Testis (tissue), 2 donors: ENCODE measurements at regions not wholly inside any gene's neighbourhood (a gene's known extent, or its start where the extent isn't known, plus 50 kb on each side); places are given as distances from the start of the nearest gene placed in this dataset.

ENCODE experiments used
- CTCF ChIP-seq, 3 experiments: fragments of 450-650 bp in 2 of 3; fragments of 200-600 bp in 1 of 3; sonication (generic) in 1 of 3; IDR thresholded peaks; one replicate each; pipeline ENCODE4 v1.5.1; 2016 to 2019; ENCODE audit warnings: antibody characterized with exemption in 3 of 3, mild to moderate bottlenecking in 2 of 3, moderate library complexity in 1 of 3
- POLR2A ChIP-seq: fragments of 450-650 bp; IDR thresholded peaks from one replicate; pipeline ENCODE4 v1.6.1; 2017; ENCODE audit warnings: antibody characterized with exemption, mild to moderate bottlenecking, moderate library complexity

- TF ChIP-seq CTCF (IDR thresholded peaks at IDR 0.05) (no peak), POLR2A (no peak)
Observed at GRCh38 chrX:139091066-139091465, 379.5 kb upstream of the FGF13 start.
